ENCODE measurements at regions not wholly inside any gene's neighbourhood (a gene's known extent, or its start where the extent isn't known, plus 50 kb on each side); places are given as distances from the start of the nearest gene placed in this dataset.

GRCh38 chr2:139872032-139872431 lies 1091.8 kb upstream of the NXPH2 start:
- H3K9me2 ChIP-seq (ENCODE audit: low read depth, low read length) = no peaks in the 10 kb centered on the region
- no peaks in the 10 kb centered on the region for H3K9me3 ChIP-seq (ENCODE audit: low read length)
- H3K9ac ChIP-seq (ENCODE audit: low read length) = no peak overlapping the region
- no peaks in the 10 kb centered on the region for H4K20me1 ChIP-seq (ENCODE audit: insufficient read depth, low read length)
- H3K27me3 ChIP-seq (ENCODE audit: insufficient read depth, low read length) = no peaks in the 10 kb centered on the region
- no peak overlapping the region for H2AFZ ChIP-seq (ENCODE audit: low read length)
- no peaks in the 10 kb centered on the region for H3K4me1 ChIP-seq (ENCODE audit: insufficient read depth, low read length, severe bottlenecking)
- no peak overlapping the region for H3K27ac ChIP-seq (ENCODE audit: low read depth, low read length, poor library complexity, severe bottlenecking)
- no peaks in the 10 kb centered on the region for H3F3A ChIP-seq (ENCODE audit: insufficient read depth, low read length)
- no peak overlapping the region for H3K4me3 ChIP-seq (ENCODE audit: low read depth, low read length, poor library complexity, severe bottlenecking)
- H3K36me3 ChIP-seq (ENCODE audit: insufficient read depth, low read length) = no peaks in the 10 kb centered on the region
- no peak for TF ChIP-seq EZH2 (IDR thresholded peaks at IDR 0.05; ENCODE audit: borderline replicate concordance, low read length)
- TF ChIP-seq CTCF (IDR thresholded peaks at IDR 0.05; ENCODE audit: low read length) = no peak
- H3K79me2 ChIP-seq (ENCODE audit: insufficient read depth, low read length) = no peaks in the 10 kb centered on the region
- no peak overlapping the region for H3K4me2 ChIP-seq (ENCODE audit: low read length)

GRCh38 chr2:139867601-139868226 lies 1087.5 kb upstream of the NXPH2 start:
- no peaks in the 10 kb centered on the region for H3K79me2 ChIP-seq (ENCODE audit: insufficient read depth, low read length)
- H3F3A ChIP-seq (ENCODE audit: insufficient read depth, low read length) = no peaks in the 10 kb centered on the region
- no peaks in the 10 kb centered on the region for H4K20me1 ChIP-seq (ENCODE audit: insufficient read depth, low read length)
- H3K36me3 ChIP-seq (ENCODE audit: insufficient read depth, low read length) = no peaks in the 10 kb centered on the region
- H3K27me3 ChIP-seq (ENCODE audit: insufficient read depth, low read length) = no peaks in the 10 kb centered on the region
- no peak overlapping the region for H2AFZ ChIP-seq (ENCODE audit: low read length)
- TF ChIP-seq EZH2 (IDR thresholded peaks at IDR 0.05; ENCODE audit: borderline replicate concordance, low read length) = no peak
- no peak for TF ChIP-seq CTCF (IDR thresholded peaks at IDR 0.05; ENCODE audit: low read length)
- no peak overlapping the region for H3K4me2 ChIP-seq (ENCODE audit: low read length)
- no peak overlapping the region for H3K27ac ChIP-seq (ENCODE audit: low read depth, low read length, poor library complexity, severe bottlenecking)
- no peak overlapping the region for H3K9ac ChIP-seq (ENCODE audit: low read length)
- H3K4me1 ChIP-seq (ENCODE audit: insufficient read depth, low read length, severe bottlenecking) = no peaks in the 10 kb centered on the region
- H3K9me3 ChIP-seq (ENCODE audit: low read length) = no peaks in the 10 kb centered on the region
- H3K4me3 ChIP-seq (ENCODE audit: low read depth, low read length, poor library complexity, severe bottlenecking) = no peak overlapping the region
- H3K9me2 ChIP-seq (ENCODE audit: low read depth, low read length) = no peaks in the 10 kb centered on the region

GRCh38 chr2:139864821-139865302 lies 1084.7 kb upstream of the NXPH2 start:
- Histone ChIP-seq H3F3A (ENCODE audit: insufficient read depth, low read length) (no peaks in the 10 kb centered on the region), H2AFZ (ENCODE audit: low read length) (no peak overlapping the region), H3K36me3 (ENCODE audit: insufficient read depth, low read length) (no peaks in the 10 kb centered on the region), H3K9me2 (ENCODE audit: low read depth, low read length) (no peaks in the 10 kb centered on the region), H4K20me1 (ENCODE audit: insufficient read depth, low read length) (no peaks in the 10 kb centered on the region), H3K27me3 (ENCODE audit: insufficient read depth, low read length) (no peaks in the 10 kb centered on the region), H3K4me3 (ENCODE audit: low read depth, low read length, poor library complexity, severe bottlenecking) (no peak overlapping the region), H3K79me2 (ENCODE audit: insufficient read depth, low read length) (no peaks in the 10 kb centered on the region), H3K9me3 (ENCODE audit: low read length) (no peaks in the 10 kb centered on the region), H3K4me2 (ENCODE audit: low read length) (no peak overlapping the region), H3K4me1 (ENCODE audit: insufficient read depth, low read length, severe bottlenecking) (no peaks in the 10 kb centered on the region), H3K9ac (ENCODE audit: low read length) (no peak overlapping the region), H3K27ac (ENCODE audit: low read depth, low read length, poor library complexity, severe bottlenecking) (no peak overlapping the region)
- TF ChIP-seq EZH2 (IDR thresholded peaks at IDR 0.05; ENCODE audit: borderline replicate concordance, low read length) = no peak
- no peak for TF ChIP-seq CTCF (IDR thresholded peaks at IDR 0.05; ENCODE audit: low read length)

Data from OCI-LY1 (cell line).